ENCODE measurements at regions not wholly inside any gene's neighbourhood (a gene's known extent, or its start where the extent isn't known, plus 50 kb on each side); places are given as distances from the start of the nearest gene placed in this dataset.
A peak's percentile ranks its signal among the peaks of the same experiment; 100 is the strongest.
"Not testable (repeated sequence)": the region's sequence is repeated elsewhere in the genome, so short reads cannot be mapped to it uniquely, and the experiment has no call there.

GRCh38 chr5:54387031-54387430 lies 68.5 kb upstream of the HSPB3 start:
- Histone ChIP-seq H3K4me1 (ENCODE audit: low read depth) (peaks cover 13% of the 10 kb centered on the region), H3K4me3 (no peak overlapping the region), H3K9me3 (no peaks in the 10 kb centered on the region), H3K36me3 (ENCODE audit: low read depth) (no peaks in the 10 kb centered on the region)
- DNase-seq (no peak), ATAC-seq (no peak)
- no peak for TF ChIP-seq CTCF (IDR thresholded peaks at IDR 0.05)
- intact Hi-C loops (cut with DNase I, micrococcal nuclease) = no loop called here

- H3K4me3 ChIP-seq = no peak overlapping the region
- DNase-seq = no peak
- H3K9me3 ChIP-seq = no peaks in the 10 kb centered on the region
- no peak for TF ChIP-seq CTCF (IDR thresholded peaks at IDR 0.05)
- peaks cover 13% of the 10 kb centered on the region for H3K4me1 ChIP-seq (ENCODE audit: low read depth)
- H3K36me3 ChIP-seq (ENCODE audit: low read depth) = no peaks in the 10 kb centered on the region
- ATAC-seq = no peak
- intact Hi-C loops (cut with DNase I, micrococcal nuclease) = no loop called here
These were observed 69.5 kb upstream of the HSPB3 start for GRCh38 chr5:54385994-54386393.

GRCh38 chr5:54384356-54384933 lies 71.1 kb upstream of the HSPB3 start:
- Histone ChIP-seq H3K4me3 (no peak overlapping the region), H3K4me1 (ENCODE audit: low read depth) (peaks cover 13% of the 10 kb centered on the region), H3K36me3 (ENCODE audit: low read depth) (no peaks in the 10 kb centered on the region), H3K9me3 (no peaks in the 10 kb centered on the region)
- peak; percentile 65 for ATAC-seq
- peak in 1 of 3 donors; percentile 35 for DNase-seq
- TF ChIP-seq CTCF (IDR thresholded peaks at IDR 0.05) = no peak
- intact Hi-C loops (cut with DNase I, micrococcal nuclease) = no loop called here

- Histone ChIP-seq H3K4me3 (no peak overlapping the region), H3K9me3 (no peaks in the 10 kb centered on the region), H3K36me3 (ENCODE audit: low read depth) (no peaks in the 10 kb centered on the region), H3K4me1 (ENCODE audit: low read depth) (peaks cover 13% of the 10 kb centered on the region)
- DNase-seq (peak in 1 of 3 donors; percentile 42), ATAC-seq (peak; percentile 86)
- no peak for TF ChIP-seq CTCF (IDR thresholded peaks at IDR 0.05)
- intact Hi-C loops (cut with DNase I, micrococcal nuclease) = no loop called here
These were observed 71.6 kb upstream of the HSPB3 start for GRCh38 chr5:54383941-54384340.

GRCh38 chr5:54383225-54383901 lies 72.1 kb upstream of the HSPB3 start:
- H3K4me3 ChIP-seq = no peak overlapping the region
- DNase-seq = no peak
- no peaks in the 10 kb centered on the region for H3K9me3 ChIP-seq
- peaks cover 13% of the 10 kb centered on the region for H3K4me1 ChIP-seq (ENCODE audit: low read depth)
- no peaks in the 10 kb centered on the region for H3K36me3 ChIP-seq (ENCODE audit: low read depth)
- ATAC-seq = no peak
- intact Hi-C loops (cut with DNase I, micrococcal nuclease) = no loop called here
- no peak for TF ChIP-seq CTCF (IDR thresholded peaks at IDR 0.05)

GRCh38 chr5:54381319-54381718 lies 70.9 kb upstream of the ARL15 start:
- H3K36me3 ChIP-seq (ENCODE audit: low read depth); intact Hi-C loops (cut with DNase I, micrococcal nuclease); DNase-seq; ATAC-seq; H3K4me3 ChIP-seq; H3K9me3 ChIP-seq: not testable (repeated sequence)
- H3K4me1 ChIP-seq (ENCODE audit: low read depth) = peaks cover 13% of the 10 kb centered on the region

Measured in mucosa of descending colon (tissue), 3 donors.